Aorta (tissue), 5 donors: ENCODE measurements at regions not wholly inside any gene's neighbourhood (a gene's known extent, or its start where the extent isn't known, plus 50 kb on each side); places are given as distances from the start of the nearest gene placed in this dataset.

Source experiments
- ATAC-seq: fragments of 200-7000 bp; cut with Tn5 transposase; one replicate; pipeline ENCODE4 v1.9.1; 2022; ENCODE audit warnings: moderate library complexity; ENCODE audit not compliant: low FRiP score
- DNase-seq, 2 donors: peaks; one replicate each; pipeline ENCODE4 v3.0.0-alpha.2; 2020
- H3K27ac ChIP-seq, 2 donors: one replicate each; pipeline ENCODE4 v1.5.1; 2013; ENCODE audit warnings: low read length in 2 of 2, mild to moderate bottlenecking in 2 of 2, moderate library complexity in 2 of 2, control low read depth in 1 of 2, inconsistent platforms in 1 of 2, low read depth in 1 of 2
- H3K27me3 ChIP-seq, 2 donors: one replicate each; pipeline ENCODE4 v1.6.1; 2013; ENCODE audit warnings: control low read depth in 1 of 2, low read length in 1 of 2, mild to moderate bottlenecking in 1 of 2, moderate library complexity in 1 of 2; ENCODE audit not compliant: insufficient read depth in 2 of 2, control insufficient read depth in 1 of 2
- H3K36me3 ChIP-seq, 2 donors: one replicate each; pipeline ENCODE4 v1.6.1; 2013; ENCODE audit warnings: control low read depth in 1 of 2, low read length in 1 of 2, mild to moderate bottlenecking in 1 of 2; ENCODE audit not compliant: insufficient read depth in 2 of 2, control insufficient read depth in 1 of 2
- H3K4me1 ChIP-seq, 2 donors: one replicate each; pipeline ENCODE4 v1.6.1; 2013; ENCODE audit warnings: low read length in 2 of 2, control low read depth in 1 of 2, mild to moderate bottlenecking in 1 of 2, moderate library complexity in 1 of 2; ENCODE audit not compliant: insufficient read depth in 2 of 2, control insufficient read depth in 1 of 2
- H3K4me3 ChIP-seq, 2 donors: one replicate each; pipeline ENCODE4 v1.5.1; 2013; ENCODE audit warnings: low read length in 2 of 2, control low read depth in 1 of 2, mild to moderate bottlenecking in 1 of 2
- H3K9me3 ChIP-seq: one replicate; pipeline ENCODE4 v1.6.1; 2013; ENCODE audit warnings: mild to moderate bottlenecking, low read length; ENCODE audit not compliant: control insufficient read depth
- WGBS, 2 donors: extraction: QIAGEN DNeasy Blood & Tissue Kit; methylation state at CpG; one replicate each; pipeline ENCODE4 v1.1.7; 2013; 5-methylcytosine and 5-hydroxymethylcytosine counted together
- intact Hi-C, 2 donors: fragments of 100-400 bp; cut with DNase I; formaldehyde crosslinking; loops; one replicate each; pipeline versions ENCODE4 v1.14.2 to v1.15.0; 2022
- donor health status: healthy with polysubstance abuse.
- donor health status: Bipolar disorder and iron deficiency.
- donor health status: DM: no; HTN: no; CAD: no.
- donor health status: DM: no; HTN: no; CAD: no.
- donor health status: DM: yes; HTN: yes; CAD: no.

- Histone ChIP-seq H3K27me3 (no peaks in the 10 kb centered on the region), H3K4me1 (no peaks in the 10 kb centered on the region), H3K36me3 (no peaks in the 10 kb centered on the region), H3K27ac (no peak overlapping the region), H3K4me3 (no peak overlapping the region), H3K9me3 (no peaks in the 10 kb centered on the region)
- 33 to 37% methylated on average over 3 of the region's 3 CpGs for WGBS, 2 donors
- DNase-seq = no peak
- ATAC-seq = no peak
- intact Hi-C loops = no loop called here
These were observed 203.1 kb downstream of the ETNK1 start for GRCh38 chr12:22828066-22828465.

GRCh38 chr12:22835431-22835830, 210.5 kb downstream of the ETNK1 start:
- no peaks in the 10 kb centered on the region for H3K36me3 ChIP-seq
- no peaks in the 10 kb centered on the region for H3K9me3 ChIP-seq
- H3K27ac ChIP-seq = no peak overlapping the region
- H3K27me3 ChIP-seq = no peaks in the 10 kb centered on the region
- DNase-seq (no peak), ATAC-seq (no peak)
- 83 to 85% methylated on average over 6 of the region's 6 CpGs for WGBS, 2 donors
- no peak overlapping the region for H3K4me3 ChIP-seq
- H3K4me1 ChIP-seq = no peaks in the 10 kb centered on the region
- intact Hi-C loops = no loop called here

- WGBS, 2 donors = 92 to 93% methylated on average over 8 of the region's 8 CpGs
- no peak overlapping the region for H3K27ac ChIP-seq
These were observed 225.2 kb downstream of the ETNK1 start for GRCh38 chr12:22850185-22850584.

GRCh38 chr12:22851532-22851931, 226.6 kb downstream of the ETNK1 start:
- no peaks in the 10 kb centered on the region for H3K36me3 ChIP-seq
- no peak overlapping the region for H3K4me3 ChIP-seq
- H3K27me3 ChIP-seq = no peaks in the 10 kb centered on the region
- ATAC-seq (no peak), DNase-seq (no peak)
- intact Hi-C loops = loop anchor here in 1 of 2 donors (10.0 kb wide), 3 partner anchors 137 to 513 kb away; no protein-coding TSS in a partner anchor
- no peak overlapping the region for H3K27ac ChIP-seq
- H3K4me1 ChIP-seq = no peaks in the 10 kb centered on the region
- no peaks in the 10 kb centered on the region for H3K9me3 ChIP-seq

More at GRCh38 chr12:22850185-22850584, 225.2 kb downstream of the ETNK1 start:
- Histone ChIP-seq H3K27me3 (no peaks in the 10 kb centered on the region), H3K4me3 (no peak overlapping the region), H3K9me3 (no peaks in the 10 kb centered on the region), H3K36me3 (no peaks in the 10 kb centered on the region), H3K4me1 (no peaks in the 10 kb centered on the region)
- no peak for ATAC-seq
- intact Hi-C loops = loop anchor here in 1 of 2 donors (10.0 kb wide), 3 partner anchors 135 to 515 kb away; no protein-coding TSS in a partner anchor
- no peak for DNase-seq

- no peaks in the 10 kb centered on the region for H3K4me1 ChIP-seq
- H3K4me3 ChIP-seq = no peak overlapping the region
- intact Hi-C loops = loop anchor here in 1 of 2 donors (10.0 kb wide), 3 partner anchors 141 to 509 kb away; no protein-coding TSS in a partner anchor
- H3K9me3 ChIP-seq = no peaks in the 10 kb centered on the region
- H3K36me3 ChIP-seq = no peaks in the 10 kb centered on the region
- H3K27ac ChIP-seq = no peak overlapping the region
- ATAC-seq = no peak
- no peak for DNase-seq
- H3K27me3 ChIP-seq = no peaks in the 10 kb centered on the region
- 48 to 53% methylated on average over 2 of the region's 2 CpGs for WGBS, 2 donors
These were observed 230.5 kb downstream of the ETNK1 start for GRCh38 chr12:22855456-22855855.

GRCh38 chr12:22856178-22856577, 231.2 kb downstream of the ETNK1 start:
- Histone ChIP-seq H3K27me3 (no peaks in the 10 kb centered on the region), H3K9me3 (no peaks in the 10 kb centered on the region), H3K4me1 (no peaks in the 10 kb centered on the region), H3K27ac (no peak overlapping the region), H3K36me3 (no peaks in the 10 kb centered on the region), H3K4me3 (no peak overlapping the region)
- intact Hi-C loops = loop anchor here in 1 of 2 donors (10.0 kb wide), 3 partner anchors 141 to 509 kb away; no protein-coding TSS in a partner anchor
- DNase-seq = no peak
- no peak for ATAC-seq
- 0 to 1% methylated on average over 2 of the region's 2 CpGs for WGBS, 2 donors

GRCh38 chr12:22858849-22859570, 234.0 kb downstream of the ETNK1 start:
- 75 to 77% methylated on average over 9 of the region's 9 CpGs for WGBS, 2 donors
- DNase-seq (no peak), ATAC-seq (no peak)
- Histone ChIP-seq H3K36me3 (no peaks in the 10 kb centered on the region), H3K4me1 (no peaks in the 10 kb centered on the region), H3K27me3 (no peaks in the 10 kb centered on the region), H3K27ac (no peak overlapping the region), H3K4me3 (no peak overlapping the region), H3K9me3 (no peaks in the 10 kb centered on the region)
- intact Hi-C loops = loop anchor here in 1 of 2 donors (2.0 to 10.0 kb wide), 4 partner anchors 144 to 506 kb away; no protein-coding TSS in a partner anchor

- ATAC-seq (no peak), DNase-seq (no peak)
- WGBS, 2 donors = 65% methylated on average over 3 of the region's 3 CpGs
These were observed 236.0 kb downstream of the ETNK1 start for GRCh38 chr12:22860926-22861325.

GRCh38 chr12:22865822-22866221, 240.9 kb downstream of the ETNK1 start:
- 95 to 97% methylated on average over 6 of the region's 6 CpGs for WGBS, 2 donors
- Histone ChIP-seq H3K4me1 (no peaks in the 10 kb centered on the region), H3K4me3 (no peak overlapping the region), H3K36me3 (peaks cover 0 to 2% of the 10 kb centered on the region in 2 donors), H3K9me3 (no peaks in the 10 kb centered on the region), H3K27ac (no peak overlapping the region), H3K27me3 (no peaks in the 10 kb centered on the region)
- DNase-seq (no peak), ATAC-seq (no peak)
- intact Hi-C loops = loop anchor here in 1 of 2 donors (10.0 kb wide), 1 partner anchor 139 kb away; no protein-coding TSS in a partner anchor

More at GRCh38 chr12:22860926-22861325, 236.0 kb downstream of the ETNK1 start:
- Histone ChIP-seq H3K9me3 (no peaks in the 10 kb centered on the region), H3K27me3 (no peaks in the 10 kb centered on the region), H3K27ac (no peak overlapping the region), H3K4me1 (no peaks in the 10 kb centered on the region), H3K36me3 (no peaks in the 10 kb centered on the region), H3K4me3 (no peak overlapping the region)
- intact Hi-C loops = loop anchor here in 1 of 2 donors (10.0 kb wide), 1 partner anchor 144 kb away; no protein-coding TSS in a partner anchor
